ENCODE measurements at regions not wholly inside any gene's neighbourhood (a gene's known extent, or its start where the extent isn't known, plus 50 kb on each side); places are given as distances from the start of the nearest gene placed in this dataset.

DNA sequence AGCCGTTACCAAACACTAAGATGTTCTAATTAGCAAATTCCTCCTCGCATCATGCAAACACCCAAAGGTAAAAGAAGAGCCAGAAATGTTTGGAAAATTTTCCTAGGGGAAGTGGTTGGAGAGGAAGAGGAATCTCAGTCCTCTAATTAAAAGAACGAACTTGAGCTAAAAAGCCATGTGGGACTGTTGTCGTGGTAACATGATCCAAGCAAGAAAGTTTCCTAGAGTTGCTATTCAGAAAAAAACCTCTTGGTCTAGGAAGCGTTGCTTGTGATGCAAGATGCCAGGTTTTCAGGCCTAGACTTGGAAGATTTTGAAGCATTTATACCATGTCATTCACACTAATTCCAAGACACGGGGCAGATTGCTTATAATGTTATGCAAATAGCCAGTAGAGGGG lies 106.8 kb upstream of the DOK5 start:
- H3K27ac ChIP-seq (ENCODE audit: low read depth), result no peak overlapping the region
- H3K36me3 ChIP-seq (ENCODE audit: insufficient read depth), result no peaks in the 10 kb centered on the region
- no peaks in the 10 kb centered on the region for H3K27me3 Mint-ChIP-seq (ENCODE audit: insufficient read depth, low read depth, poor library complexity)
- H3F3A ChIP-seq (replicated peaks; ENCODE audit: low read depth), result no peaks in the 10 kb centered on the region
- ATAC-seq, result no peak; the same call in 2 of the 3 replicates
- H3K4me3 ChIP-seq, result no peak overlapping the region
- H3K4me1 Mint-ChIP-seq, result peaks cover 18% of the 10 kb centered on the region
- H3K4me1 ChIP-seq (ENCODE audit: insufficient read depth), result peaks cover 20% of the 10 kb centered on the region
- no peak overlapping the region for H3K4me3 Mint-ChIP-seq
- DNase-seq (ENCODE audit: low spot score), result peak; percentile 66
- peaks cover 7% of the 10 kb centered on the region; the same call in 2 of the 3 replicates for H3K36me3 Mint-ChIP-seq (ENCODE audit: low read depth)
- no peaks in the 10 kb centered on the region for H3K9me3 Mint-ChIP-seq
- no peaks in the 10 kb centered on the region; the same call in 1 of the 2 replicates for H3K9me2 ChIP-seq (ENCODE audit: insufficient read depth)
- H3K79me2 ChIP-seq (replicated peaks; ENCODE audit: insufficient read depth), result no peaks in the 10 kb centered on the region
- H3K27me3 ChIP-seq (ENCODE audit: insufficient read depth), result no peaks in the 10 kb centered on the region
- no peak overlapping the region for H3K27ac Mint-ChIP-seq
- no peak for TF ChIP-seq ZNF331 (CRISPR knock-in tag; IDR thresholded peaks at IDR 0.05; ENCODE audit: low read depth)
- no peak for TF ChIP-seq STAT1 (IDR thresholded peaks at IDR 0.05; ENCODE audit: unreplicated experiment)
- no peak for TF ChIP-seq ZNF462 (CRISPR knock-in tag; IDR thresholded peaks at IDR 0.05)
- TF ChIP-seq EZH2 (IDR thresholded peaks at IDR 0.05; ENCODE audit: low read depth, unreplicated experiment), result no peak
- no peak for TF ChIP-seq REST (IDR thresholded peaks at IDR 0.05; ENCODE audit: unreplicated experiment)
- TF ChIP-seq, protein P1, sequence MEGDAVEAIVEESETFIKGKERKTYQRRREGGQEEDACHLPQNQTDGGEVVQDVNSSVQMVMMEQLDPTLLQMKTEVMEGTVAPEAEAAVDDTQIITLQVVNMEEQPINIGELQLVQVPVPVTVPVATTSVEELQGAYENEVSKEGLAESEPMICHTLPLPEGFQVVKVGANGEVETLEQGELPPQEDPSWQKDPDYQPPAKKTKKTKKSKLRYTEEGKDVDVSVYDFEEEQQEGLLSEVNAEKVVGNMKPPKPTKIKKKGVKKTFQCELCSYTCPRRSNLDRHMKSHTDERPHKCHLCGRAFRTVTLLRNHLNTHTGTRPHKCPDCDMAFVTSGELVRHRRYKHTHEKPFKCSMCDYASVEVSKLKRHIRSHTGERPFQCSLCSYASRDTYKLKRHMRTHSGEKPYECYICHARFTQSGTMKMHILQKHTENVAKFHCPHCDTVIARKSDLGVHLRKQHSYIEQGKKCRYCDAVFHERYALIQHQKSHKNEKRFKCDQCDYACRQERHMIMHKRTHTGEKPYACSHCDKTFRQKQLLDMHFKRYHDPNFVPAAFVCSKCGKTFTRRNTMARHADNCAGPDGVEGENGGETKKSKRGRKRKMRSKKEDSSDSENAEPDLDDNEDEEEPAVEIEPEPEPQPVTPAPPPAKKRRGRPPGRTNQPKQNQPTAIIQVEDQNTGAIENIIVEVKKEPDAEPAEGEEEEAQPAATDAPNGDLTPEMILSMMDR (conservative IDR thresholded peaks at IDR 0.05; ENCODE audit: low read depth in 2 of 2), result no peak
- TF ChIP-seq, protein P2, sequence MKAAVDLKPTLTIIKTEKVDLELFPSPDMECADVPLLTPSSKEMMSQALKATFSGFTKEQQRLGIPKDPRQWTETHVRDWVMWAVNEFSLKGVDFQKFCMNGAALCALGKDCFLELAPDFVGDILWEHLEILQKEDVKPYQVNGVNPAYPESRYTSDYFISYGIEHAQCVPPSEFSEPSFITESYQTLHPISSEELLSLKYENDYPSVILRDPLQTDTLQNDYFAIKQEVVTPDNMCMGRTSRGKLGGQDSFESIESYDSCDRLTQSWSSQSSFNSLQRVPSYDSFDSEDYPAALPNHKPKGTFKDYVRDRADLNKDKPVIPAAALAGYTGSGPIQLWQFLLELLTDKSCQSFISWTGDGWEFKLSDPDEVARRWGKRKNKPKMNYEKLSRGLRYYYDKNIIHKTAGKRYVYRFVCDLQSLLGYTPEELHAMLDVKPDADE (IDR thresholded peaks at IDR 0.05), result no peak
- TF ChIP-seq EZH2phosphoT487 (IDR thresholded peaks at IDR 0.05; ENCODE audit: unreplicated experiment), result no peak
- no peak for TF ChIP-seq NANOG (IDR thresholded peaks at IDR 0.05; ENCODE audit: borderline replicate concordance)
- TF ChIP-seq CREB1 (CRISPR knock-in tag; IDR thresholded peaks at IDR 0.05; ENCODE audit: low read depth), result no peak
- no peak for TF ChIP-seq ZNF114 (CRISPR knock-in tag; IDR thresholded peaks at IDR 0.05)
- no peak for TF ChIP-seq POLR2AphosphoS5 (IDR thresholded peaks at IDR 0.05; ENCODE audit: low read depth)
- no peak for TF ChIP-seq JUNB (IDR thresholded peaks at IDR 0.05; ENCODE audit: unreplicated experiment)
- H2AFZ ChIP-seq, result peak overlapping the region; percentile 5; the same call in 1 of the 2 replicates
- no peaks in the 10 kb centered on the region for H4K20me1 ChIP-seq (replicated peaks; ENCODE audit: insufficient read depth)
- H3K4me2 ChIP-seq, result 0 out of 2 replicates have a peak overlapping the region, but pooled peaks have one; percentile 3

Data from GM23338 (cell line).